ENCODE measurements at regions not wholly inside any gene's neighbourhood (a gene's known extent, or its start where the extent isn't known, plus 50 kb on each side); places are given as distances from the start of the nearest gene placed in this dataset.
A peak's percentile ranks its signal among the peaks of the same experiment; 100 is the strongest.
"Not testable (repeated sequence)": the region's sequence is repeated elsewhere in the genome, so short reads cannot be mapped to it uniquely, and the experiment has no call there.

- not testable (repeated sequence) for H3K9ac ChIP-seq (ENCODE audit: low read depth, low read length, poor library complexity, severe bottlenecking); H3K4me3 ChIP-seq (ENCODE audit: low read length, poor library complexity, severe bottlenecking)
These were observed 167.3 kb upstream of the OSBPL11 start for GRCh38 chr3:125762601-125763000.

GRCh38 chr3:125766285-125766826, 171.1 kb upstream of the OSBPL11 start:
- H4K20me1 ChIP-seq (ENCODE audit: insufficient read depth, low read length, poor library complexity, severe bottlenecking); H3K4me1 ChIP-seq (ENCODE audit: insufficient read depth, low read length, poor library complexity, severe bottlenecking); H3K36me3 ChIP-seq (ENCODE audit: insufficient read depth, low read length); H3K9me3 ChIP-seq (ENCODE audit: insufficient read depth, low read depth, low read length); H3K9me2 ChIP-seq (replicated peaks; ENCODE audit: low read depth, low read length); H3K9ac ChIP-seq (ENCODE audit: low read depth, low read length, poor library complexity, severe bottlenecking); H3K27me3 ChIP-seq (ENCODE audit: insufficient read depth, low read length, poor library complexity, severe bottlenecking); H3K79me2 ChIP-seq (ENCODE audit: insufficient read depth, low read length); H3F3A ChIP-seq (ENCODE audit: low read depth): not testable (repeated sequence)
- H2AFZ ChIP-seq (ENCODE audit: low read length): peak overlapping the region; percentile 80; the same call in 1 of the 2 replicates
- H3K4me2 ChIP-seq (ENCODE audit: low read depth, low read length, poor library complexity, severe bottlenecking): peak overlapping the region; percentile 57
- TF ChIP-seq, protein P1, sequence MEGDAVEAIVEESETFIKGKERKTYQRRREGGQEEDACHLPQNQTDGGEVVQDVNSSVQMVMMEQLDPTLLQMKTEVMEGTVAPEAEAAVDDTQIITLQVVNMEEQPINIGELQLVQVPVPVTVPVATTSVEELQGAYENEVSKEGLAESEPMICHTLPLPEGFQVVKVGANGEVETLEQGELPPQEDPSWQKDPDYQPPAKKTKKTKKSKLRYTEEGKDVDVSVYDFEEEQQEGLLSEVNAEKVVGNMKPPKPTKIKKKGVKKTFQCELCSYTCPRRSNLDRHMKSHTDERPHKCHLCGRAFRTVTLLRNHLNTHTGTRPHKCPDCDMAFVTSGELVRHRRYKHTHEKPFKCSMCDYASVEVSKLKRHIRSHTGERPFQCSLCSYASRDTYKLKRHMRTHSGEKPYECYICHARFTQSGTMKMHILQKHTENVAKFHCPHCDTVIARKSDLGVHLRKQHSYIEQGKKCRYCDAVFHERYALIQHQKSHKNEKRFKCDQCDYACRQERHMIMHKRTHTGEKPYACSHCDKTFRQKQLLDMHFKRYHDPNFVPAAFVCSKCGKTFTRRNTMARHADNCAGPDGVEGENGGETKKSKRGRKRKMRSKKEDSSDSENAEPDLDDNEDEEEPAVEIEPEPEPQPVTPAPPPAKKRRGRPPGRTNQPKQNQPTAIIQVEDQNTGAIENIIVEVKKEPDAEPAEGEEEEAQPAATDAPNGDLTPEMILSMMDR (conservative IDR thresholded peaks at IDR 0.05; ENCODE audit: low read length): peak; percentile 34
- peak overlapping the region; percentile 59 for H3K4me3 ChIP-seq (ENCODE audit: low read length, poor library complexity, severe bottlenecking)

More at GRCh38 chr3:125762601-125763000, 167.3 kb upstream of the OSBPL11 start:
- H3K9me2 ChIP-seq (replicated peaks; ENCODE audit: low read depth, low read length); H3F3A ChIP-seq (ENCODE audit: low read depth); H4K20me1 ChIP-seq (ENCODE audit: insufficient read depth, low read length, poor library complexity, severe bottlenecking); H3K27me3 ChIP-seq (ENCODE audit: insufficient read depth, low read length, poor library complexity, severe bottlenecking); H3K4me2 ChIP-seq (ENCODE audit: low read depth, low read length, poor library complexity, severe bottlenecking); H3K36me3 ChIP-seq (ENCODE audit: insufficient read depth, low read length); H3K9me3 ChIP-seq (ENCODE audit: insufficient read depth, low read depth, low read length); H3K79me2 ChIP-seq (ENCODE audit: insufficient read depth, low read length); H2AFZ ChIP-seq (ENCODE audit: low read length); H3K4me1 ChIP-seq (ENCODE audit: insufficient read depth, low read length, poor library complexity, severe bottlenecking): not testable (repeated sequence)

DNA sequence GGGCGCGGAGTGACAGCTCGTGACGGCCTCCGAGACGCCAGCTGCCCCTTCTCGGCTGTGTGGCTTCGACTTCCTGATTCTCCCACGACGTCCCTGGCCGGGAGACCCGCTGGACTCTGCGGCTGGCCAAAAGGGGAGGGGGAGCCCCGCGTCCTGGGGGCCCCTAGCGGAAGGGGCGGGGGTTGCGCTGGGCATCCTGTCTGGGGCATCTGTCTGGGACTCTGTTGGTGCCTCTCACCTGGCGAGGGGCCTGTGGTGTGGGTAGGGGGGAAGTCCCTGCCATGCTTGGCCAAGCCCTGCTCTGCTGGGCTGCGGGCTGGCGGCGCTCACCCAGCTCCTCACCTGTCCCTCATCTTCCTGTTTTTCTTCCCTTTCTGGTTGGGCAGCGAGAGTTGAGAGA, 171.6 kb upstream of the OSBPL11 start:
- not testable (repeated sequence) for H2AFZ ChIP-seq (ENCODE audit: low read length)

GRCh38 chr3:125767641-125768040, 172.3 kb upstream of the OSBPL11 start:
- Histone ChIP-seq H3K4me1 (ENCODE audit: insufficient read depth, low read length, poor library complexity, severe bottlenecking) (no peaks in the 10 kb centered on the region), H3K36me3 (ENCODE audit: insufficient read depth, low read length) (no peaks in the 10 kb centered on the region), H3K9ac (ENCODE audit: low read depth, low read length, poor library complexity, severe bottlenecking) (no peak overlapping the region), H2AFZ (ENCODE audit: low read length) (no peak overlapping the region), H3K9me3 (ENCODE audit: insufficient read depth, low read depth, low read length) (no peaks in the 10 kb centered on the region), H3K4me2 (ENCODE audit: low read depth, low read length, poor library complexity, severe bottlenecking) (no peak overlapping the region), H4K20me1 (ENCODE audit: insufficient read depth, low read length, poor library complexity, severe bottlenecking) (no peaks in the 10 kb centered on the region), H3F3A (ENCODE audit: low read depth) (no peaks in the 10 kb centered on the region), H3K79me2 (ENCODE audit: insufficient read depth, low read length) (no peaks in the 10 kb centered on the region), H3K9me2 (replicated peaks; ENCODE audit: low read depth, low read length) (no peaks in the 10 kb centered on the region), H3K27me3 (ENCODE audit: insufficient read depth, low read length, poor library complexity, severe bottlenecking) (no peaks in the 10 kb centered on the region), H3K4me3 (ENCODE audit: low read length, poor library complexity, severe bottlenecking) (no peak overlapping the region)
- TF ChIP-seq, protein P1 (conservative IDR thresholded peaks at IDR 0.05; ENCODE audit: low read length): no peak
- TF ChIP-seq EZH2phosphoT487 (IDR thresholded peaks at IDR 0.05; ENCODE audit: borderline replicate concordance): no peak

More for the DNA sequence above, 171.6 kb upstream of the OSBPL11 start:
- not testable (repeated sequence) for H3K9ac ChIP-seq (ENCODE audit: low read depth, low read length, poor library complexity, severe bottlenecking); H4K20me1 ChIP-seq (ENCODE audit: insufficient read depth, low read length, poor library complexity, severe bottlenecking); H3K4me3 ChIP-seq (ENCODE audit: low read length, poor library complexity, severe bottlenecking); H3K36me3 ChIP-seq (ENCODE audit: insufficient read depth, low read length); H3K9me3 ChIP-seq (ENCODE audit: insufficient read depth, low read depth, low read length); H3K27me3 ChIP-seq (ENCODE audit: insufficient read depth, low read length, poor library complexity, severe bottlenecking); H3K4me1 ChIP-seq (ENCODE audit: insufficient read depth, low read length, poor library complexity, severe bottlenecking); H3F3A ChIP-seq (ENCODE audit: low read depth); H3K9me2 ChIP-seq (replicated peaks; ENCODE audit: low read depth, low read length); H3K79me2 ChIP-seq (ENCODE audit: insufficient read depth, low read length); H3K4me2 ChIP-seq (ENCODE audit: low read depth, low read length, poor library complexity, severe bottlenecking)

GRCh38 chr3:125768821-125769220, 173.5 kb upstream of the OSBPL11 start:
- not testable (repeated sequence) for H3K4me3 ChIP-seq (ENCODE audit: low read length, poor library complexity, severe bottlenecking)

DNA sequence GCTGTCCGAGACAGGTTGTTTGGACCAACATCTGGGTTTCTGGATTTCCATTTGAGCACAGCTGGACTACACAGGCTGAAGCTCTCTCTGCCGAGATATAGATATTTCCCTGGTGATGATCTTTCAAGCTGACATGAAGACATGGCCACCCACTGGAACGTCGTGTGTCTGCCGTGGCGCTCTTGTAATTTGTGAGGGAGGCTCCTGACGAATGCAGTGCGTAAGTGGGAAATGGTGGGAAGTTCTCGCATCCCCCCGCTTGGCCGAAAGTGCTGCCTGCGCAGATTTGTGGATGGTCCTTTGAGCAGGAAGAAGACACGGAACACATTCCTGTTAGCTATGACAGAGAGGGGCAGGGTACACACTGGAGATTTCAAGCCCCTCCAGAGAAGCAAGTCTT, 176.2 kb upstream of the OSBPL11 start:
- not testable (repeated sequence) for H4K20me1 ChIP-seq (ENCODE audit: insufficient read depth, low read length, poor library complexity, severe bottlenecking); H3K9me2 ChIP-seq (replicated peaks; ENCODE audit: low read depth, low read length); H3K9me3 ChIP-seq (ENCODE audit: insufficient read depth, low read depth, low read length); H3K4me1 ChIP-seq (ENCODE audit: insufficient read depth, low read length, poor library complexity, severe bottlenecking); H2AFZ ChIP-seq (ENCODE audit: low read length); H3K36me3 ChIP-seq (ENCODE audit: insufficient read depth, low read length); H3K79me2 ChIP-seq (ENCODE audit: insufficient read depth, low read length); H3K4me3 ChIP-seq (ENCODE audit: low read length, poor library complexity, severe bottlenecking); H3F3A ChIP-seq (ENCODE audit: low read depth); H3K4me2 ChIP-seq (ENCODE audit: low read depth, low read length, poor library complexity, severe bottlenecking); H3K9ac ChIP-seq (ENCODE audit: low read depth, low read length, poor library complexity, severe bottlenecking); H3K27me3 ChIP-seq (ENCODE audit: insufficient read depth, low read length, poor library complexity, severe bottlenecking)

More at GRCh38 chr3:125768821-125769220, 173.5 kb upstream of the OSBPL11 start:
- H3K79me2 ChIP-seq (ENCODE audit: insufficient read depth, low read length); H3K9me2 ChIP-seq (replicated peaks; ENCODE audit: low read depth, low read length); H3K4me1 ChIP-seq (ENCODE audit: insufficient read depth, low read length, poor library complexity, severe bottlenecking); H3K27me3 ChIP-seq (ENCODE audit: insufficient read depth, low read length, poor library complexity, severe bottlenecking); H4K20me1 ChIP-seq (ENCODE audit: insufficient read depth, low read length, poor library complexity, severe bottlenecking); H3K9me3 ChIP-seq (ENCODE audit: insufficient read depth, low read depth, low read length); H2AFZ ChIP-seq (ENCODE audit: low read length); H3K36me3 ChIP-seq (ENCODE audit: insufficient read depth, low read length); H3K9ac ChIP-seq (ENCODE audit: low read depth, low read length, poor library complexity, severe bottlenecking); H3F3A ChIP-seq (ENCODE audit: low read depth); H3K4me2 ChIP-seq (ENCODE audit: low read depth, low read length, poor library complexity, severe bottlenecking): not testable (repeated sequence)

All from Loucy (cell line).